PC-9 (cell line): ENCODE measurements at regions not wholly inside any gene's neighbourhood (a gene's known extent, or its start where the extent isn't known, plus 50 kb on each side); places are given as distances from the start of the nearest gene placed in this dataset.

Experiments
- BruUV-seq: library from RNA; stranded (reverse); fragments of 400-500 nt; replicated peaks from 2 replicates; lab custom pipeline; 2021; lab: Mats Ljungman, UMichigan
- CTCF ChIA-PET: fragments of 300-600 bp; sonication (Branson Sonifier 250); formaldehyde crosslinking; loops from one replicate; lab custom pipeline; 2022; ENCODE audit warnings: antibody characterized with exemption; lab: Charles Lee
- POLR2A ChIA-PET: fragments of 300-600 bp; sonication (Branson Sonifier 250); formaldehyde crosslinking; loops from one replicate; lab custom pipeline; 2022; ENCODE audit warnings: antibody characterized with exemption; ENCODE audit not compliant: unreplicated experiment; lab: Charles Lee
- DNase-seq, 2 experiments: peaks; one replicate each; pipeline versions ENCODE4 v3.0.0 to v3.0.0-alpha.2; 2015 to 2022; ENCODE audit warnings: mixed read lengths in 1 of 2
- H2AFZ ChIP-seq: fragments of 200-600 bp; sonication (generic); 2 replicates; pipeline ENCODE4 v1.8.1; 2017; ENCODE audit warnings: antibody characterized with exemption
- H3F3A ChIP-seq: fragments of 200-600 bp; sonication (generic); 2 replicates; pipeline ENCODE4 v1.8.1; 2017; ENCODE audit warnings: antibody characterized with exemption, mild to moderate bottlenecking, low read depth; ENCODE audit not compliant: insufficient read depth
- H3K27ac ChIP-seq: fragments of 200-600 bp; sonication (generic); 2 replicates; pipeline ENCODE4 v1.6.1; 2016; ENCODE audit warnings: mixed run types
- H3K27me3 ChIP-seq: fragments of 200-600 bp; sonication (generic); 2 replicates; pipeline ENCODE4 v1.6.1; 2016; ENCODE audit warnings: low read depth, mixed run types; ENCODE audit not compliant: insufficient read depth
- H3K36me3 ChIP-seq: fragments of 200-600 bp; sonication (generic); 2 replicates; pipeline ENCODE4 v1.6.1; 2016; ENCODE audit warnings: low read depth, mixed run types
- H3K4me1 ChIP-seq: fragments of 200-600 bp; sonication (generic); replicated peaks from 2 replicates; pipeline ENCODE4 v1.6.1; 2016; ENCODE audit warnings: mixed run types; ENCODE audit not compliant: insufficient read depth
- H3K4me2 ChIP-seq: fragments of 200-600 bp; sonication (generic); 2 replicates; pipeline ENCODE4 v1.6.1; 2017; ENCODE audit warnings: mixed run types
- H3K4me3 ChIP-seq: fragments of 200-600 bp; sonication (generic); 2 replicates; pipeline ENCODE4 v1.6.1; 2016; ENCODE audit warnings: mixed run types
- H3K79me2 ChIP-seq: fragments of 200-600 bp; sonication (generic); 2 replicates; pipeline ENCODE4 v1.6.1; 2017; ENCODE audit warnings: low read depth, mixed run types
- H3K9me2 ChIP-seq: fragments of 200-600 bp; sonication (generic); 2 replicates; pipeline ENCODE4 v1.8.1; 2017; ENCODE audit warnings: mild to moderate bottlenecking; ENCODE audit not compliant: insufficient read depth
- H3K9me3 ChIP-seq: fragments of 200-600 bp; sonication (generic); 2 replicates; pipeline ENCODE4 v1.8.1; 2016; ENCODE audit warnings: low read depth; ENCODE audit not compliant: insufficient read depth
- H4K20me1 ChIP-seq: fragments of 200-600 bp; sonication (generic); 2 replicates; pipeline ENCODE4 v1.8.1; 2017; ENCODE audit not compliant: insufficient read depth
- CTCF ChIP-seq: fragments of 200-600 bp; sonication (generic); conservative IDR thresholded peaks from 2 replicates; pipeline ENCODE4 v1.6.1; 2017; ENCODE audit warnings: mixed run types, antibody characterized with exemption, mild to moderate bottlenecking, moderate library complexity
- EZH2 ChIP-seq: fragments of 200-600 bp; sonication (generic); IDR thresholded peaks from 2 replicates; pipeline ENCODE4 v1.8.0; 2017; ENCODE audit warnings: antibody characterized with exemption, low read depth
- intact Hi-C: fragments of 100-400 bp; cut with micrococcal nuclease; formaldehyde crosslinking; loops from one replicate; pipeline ENCODE4 v1.10.0; 2022; ENCODE audit not compliant: unreplicated experiment

GRCh38 chr6:80690551-80691131 is 584.2 kb downstream of the BCKDHB start:
- no peaks in the 10 kb centered on the region for H3K79me2 ChIP-seq
- no peaks in the 10 kb centered on the region for H3K9me3 ChIP-seq
- TF ChIP-seq CTCF (no peak), EZH2 (no peak)
- CTCF ChIA-PET: no interaction called here
- H3K4me2 ChIP-seq: no peak overlapping the region
- no peak for DNase-seq
- no peaks in the 10 kb centered on the region for H3F3A ChIP-seq
- no peaks in the 10 kb centered on the region for H3K27me3 ChIP-seq
- H2AFZ ChIP-seq: no peak overlapping the region
- no peak overlapping the region for H3K27ac ChIP-seq
- intact Hi-C loops: no loop called here
- no peaks in the 10 kb centered on the region for H3K36me3 ChIP-seq
- H3K4me1 ChIP-seq: no peaks in the 10 kb centered on the region
- no TSS peak for BruUV-seq
- no peaks in the 10 kb centered on the region for H3K9me2 ChIP-seq
- no peak overlapping the region for H3K4me3 ChIP-seq
- POLR2A ChIA-PET: no interaction called here
- no peaks in the 10 kb centered on the region for H4K20me1 ChIP-seq

GRCh38 chr6:80689716-80690395 is 583.4 kb downstream of the BCKDHB start:
- H3K4me2 ChIP-seq: no peak overlapping the region
- H3K4me3 ChIP-seq: no peak overlapping the region
- H3F3A ChIP-seq: no peaks in the 10 kb centered on the region
- no peak overlapping the region for H2AFZ ChIP-seq
- H3K36me3 ChIP-seq: no peaks in the 10 kb centered on the region
- H4K20me1 ChIP-seq: no peaks in the 10 kb centered on the region
- DNase-seq: no peak
- no peaks in the 10 kb centered on the region for H3K79me2 ChIP-seq
- intact Hi-C loops: no loop called here
- no peaks in the 10 kb centered on the region for H3K27me3 ChIP-seq
- H3K9me2 ChIP-seq: no peaks in the 10 kb centered on the region
- POLR2A ChIA-PET: no interaction called here
- no peaks in the 10 kb centered on the region for H3K9me3 ChIP-seq
- BruUV-seq: no TSS peak
- H3K4me1 ChIP-seq: no peaks in the 10 kb centered on the region
- TF ChIP-seq EZH2 (no peak), CTCF (no peak)
- CTCF ChIA-PET: no interaction called here
- H3K27ac ChIP-seq: no peak overlapping the region

GRCh38 chr6:80679992-80680391 is 573.5 kb downstream of the BCKDHB start:
- BruUV-seq: no TSS peak
- H3K4me1 ChIP-seq: no peaks in the 10 kb centered on the region
- H3K9me3 ChIP-seq: no peaks in the 10 kb centered on the region
- no peaks in the 10 kb centered on the region for H4K20me1 ChIP-seq
- no peak overlapping the region for H2AFZ ChIP-seq
- no peaks in the 10 kb centered on the region for H3K27me3 ChIP-seq
- no peak overlapping the region for H3K27ac ChIP-seq
- intact Hi-C loops: no loop called here
- H3K4me3 ChIP-seq: no peak overlapping the region
- TF ChIP-seq CTCF: no peak
- TF ChIP-seq EZH2: no peak
- ChIA-PET CTCF (no interaction called here), POLR2A (no interaction called here)
- no peaks in the 10 kb centered on the region for H3K9me2 ChIP-seq
- no peak for DNase-seq
- H3K4me2 ChIP-seq: no peak overlapping the region
- H3K36me3 ChIP-seq: no peaks in the 10 kb centered on the region
- no peaks in the 10 kb centered on the region for H3F3A ChIP-seq
- H3K79me2 ChIP-seq: no peaks in the 10 kb centered on the region
